GM21619 (cell line): ENCODE measurements at regions not wholly inside any gene's neighbourhood (a gene's known extent, or its start where the extent isn't known, plus 50 kb on each side); places are given as distances from the start of the nearest gene placed in this dataset.

Experiments used
- ATAC-seq: cut with Tn5 transposase; IDR thresholded peaks from one replicate; pipeline ENCODE4 v1.9.1; 2021; ENCODE audit not compliant: unreplicated experiment

DNA sequence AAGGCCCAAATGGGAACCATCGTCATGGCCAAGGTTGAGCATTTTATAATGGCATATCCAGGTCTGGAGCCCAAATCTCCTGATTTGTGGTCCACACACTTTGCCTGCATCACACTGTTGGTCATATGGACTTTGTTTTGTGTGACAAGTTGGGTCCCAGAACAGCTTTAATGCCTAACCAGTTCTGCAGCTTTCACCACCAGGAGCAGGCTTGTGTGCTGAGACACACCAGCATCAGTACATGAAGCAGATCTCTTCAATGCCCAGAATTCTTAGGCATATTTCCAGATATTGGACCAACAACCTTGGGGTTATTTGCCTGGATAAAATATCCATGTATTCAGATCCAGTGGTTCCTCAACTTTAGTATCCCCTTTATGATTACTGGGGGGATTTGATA, 371.3 kb downstream of the FBXW7 start:
- ATAC-seq, result no peak

DNA sequence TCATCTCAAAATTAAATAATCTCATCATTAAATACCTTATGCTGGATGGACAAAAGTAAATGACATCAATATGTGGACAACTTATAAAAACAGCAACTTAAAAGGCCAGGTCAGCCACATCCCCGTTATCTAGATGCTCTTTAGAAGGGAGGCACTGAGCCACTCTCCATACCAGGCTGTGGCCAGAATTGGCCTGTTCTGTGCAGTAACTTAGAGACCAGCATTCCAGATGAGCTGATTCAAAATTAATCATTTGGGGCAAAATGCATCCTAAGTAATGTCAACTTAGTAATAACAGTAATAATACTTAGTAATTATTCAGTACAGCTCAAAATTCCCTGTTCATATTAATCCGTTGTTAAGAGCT, 373.6 kb downstream of the FBXW7 start:
- no peak for ATAC-seq

DNA sequence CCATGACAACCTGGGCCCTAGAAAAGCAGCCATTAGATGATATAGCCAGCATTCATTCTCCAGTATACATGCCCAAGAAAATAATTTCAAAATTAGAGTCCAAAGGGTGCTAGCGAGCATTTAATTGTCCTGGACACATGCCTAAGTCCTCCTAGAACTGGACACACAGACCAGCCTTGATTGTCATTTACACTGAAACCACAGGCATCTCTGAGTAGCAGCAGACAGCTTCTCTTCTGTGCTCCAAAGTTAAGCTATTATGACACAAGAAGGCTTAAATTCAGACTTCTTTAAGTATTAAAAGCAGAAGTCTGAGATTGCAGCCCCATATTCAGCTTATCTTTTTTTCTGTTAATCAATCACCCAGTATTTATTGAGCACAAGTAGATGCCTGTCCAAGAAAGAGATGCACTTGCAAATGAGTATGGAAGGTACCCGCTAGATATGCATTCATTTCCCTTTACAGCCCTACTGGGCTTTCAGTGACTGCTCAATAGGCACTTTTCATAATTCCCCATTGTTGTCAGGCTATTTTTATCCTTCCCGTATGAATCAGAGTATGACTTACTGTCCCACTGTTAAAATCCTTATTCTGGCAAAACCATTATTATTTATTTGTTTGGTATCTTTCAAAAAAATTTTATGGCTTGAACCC, 374.1 kb downstream of the FBXW7 start:
- ATAC-seq, result no peak

DNA sequence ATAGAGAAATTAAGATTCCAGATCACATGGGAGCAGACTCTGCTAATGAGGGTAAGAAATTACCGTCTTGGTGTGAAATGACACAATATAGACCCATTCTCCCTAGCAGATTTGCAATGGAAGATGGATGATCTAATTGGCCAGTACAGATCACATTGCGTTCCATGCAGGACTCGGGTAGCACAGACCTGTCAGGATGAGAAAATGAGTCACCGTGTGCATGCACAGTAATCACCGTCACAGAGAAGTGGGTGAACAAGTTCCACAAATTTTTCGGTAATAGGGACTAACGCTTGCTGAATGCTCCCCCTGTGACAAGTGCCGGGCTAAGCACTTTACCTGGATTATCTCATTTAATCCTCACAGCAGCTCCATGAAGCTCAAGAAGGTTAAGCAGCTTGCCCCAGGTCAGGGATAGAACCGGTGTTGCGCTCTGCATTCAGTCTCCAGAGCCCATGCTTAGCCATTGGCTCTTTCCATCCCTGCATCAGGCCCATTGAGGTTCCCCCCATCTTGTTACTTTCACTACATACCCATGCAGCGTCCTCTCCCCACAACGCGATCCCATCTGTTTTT, 375.6 kb downstream of the FBXW7 start:
- no peak for ATAC-seq

DNA sequence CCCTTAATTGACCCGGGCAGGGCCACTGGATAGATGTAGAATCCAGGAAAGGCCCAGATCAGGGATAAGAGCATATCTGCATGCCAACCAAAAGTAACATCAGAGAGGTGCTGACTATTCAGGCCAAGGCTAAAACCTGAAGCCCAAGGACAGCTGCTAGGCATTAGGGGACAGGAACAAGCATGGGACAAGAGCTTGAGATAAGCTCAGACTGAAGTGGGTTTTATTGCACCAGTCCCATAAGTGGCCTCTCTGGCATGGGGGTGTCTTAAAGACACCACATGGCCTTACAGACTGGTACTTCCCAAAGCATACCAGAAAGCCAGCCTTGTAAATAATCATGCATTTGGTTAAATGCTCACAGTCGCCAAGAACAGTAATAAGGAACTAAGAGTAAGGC, 376.1 kb downstream of the FBXW7 start:
- ATAC-seq, result no peak

DNA sequence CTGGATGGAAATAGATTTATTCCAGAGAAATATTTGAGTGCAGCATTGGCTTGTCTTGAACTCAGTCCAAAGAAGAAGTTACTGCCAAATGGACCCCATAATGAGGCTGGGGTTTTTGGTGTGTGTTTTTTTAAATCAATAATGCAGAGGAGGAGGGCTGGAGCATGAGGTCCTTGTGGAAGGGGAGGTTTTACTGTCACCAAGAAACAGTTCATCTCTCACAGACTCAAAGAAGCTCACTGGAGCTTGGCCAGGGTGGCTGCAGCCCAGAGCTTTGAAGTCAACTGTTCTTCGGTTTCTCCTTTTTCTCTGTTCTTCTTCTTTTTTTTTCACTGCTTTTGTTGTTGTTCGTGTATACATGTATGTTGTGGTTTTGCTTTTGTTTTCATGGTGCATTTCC, 377.7 kb downstream of the FBXW7 start:
- no peak for ATAC-seq

DNA sequence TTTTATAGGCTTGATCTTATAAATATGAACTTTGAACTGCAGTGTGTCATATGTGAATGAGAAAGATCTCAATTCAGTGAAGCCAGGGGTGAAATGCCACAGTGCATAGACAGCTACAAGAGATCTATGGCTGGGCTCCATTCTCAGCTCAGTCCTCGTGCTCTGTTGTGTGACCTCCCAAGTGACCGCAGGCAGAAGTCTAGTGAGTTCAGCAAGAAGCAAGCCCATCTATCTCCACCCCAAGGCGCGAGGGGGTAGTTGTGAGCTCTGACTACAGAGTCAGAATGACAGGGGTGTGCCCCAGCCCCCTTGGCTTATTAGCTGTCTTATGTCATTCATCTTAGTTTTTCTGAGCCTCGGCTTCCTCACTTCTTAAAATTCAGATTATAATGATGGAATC, 378.3 kb downstream of the FBXW7 start:
- ATAC-seq, result no peak

DNA sequence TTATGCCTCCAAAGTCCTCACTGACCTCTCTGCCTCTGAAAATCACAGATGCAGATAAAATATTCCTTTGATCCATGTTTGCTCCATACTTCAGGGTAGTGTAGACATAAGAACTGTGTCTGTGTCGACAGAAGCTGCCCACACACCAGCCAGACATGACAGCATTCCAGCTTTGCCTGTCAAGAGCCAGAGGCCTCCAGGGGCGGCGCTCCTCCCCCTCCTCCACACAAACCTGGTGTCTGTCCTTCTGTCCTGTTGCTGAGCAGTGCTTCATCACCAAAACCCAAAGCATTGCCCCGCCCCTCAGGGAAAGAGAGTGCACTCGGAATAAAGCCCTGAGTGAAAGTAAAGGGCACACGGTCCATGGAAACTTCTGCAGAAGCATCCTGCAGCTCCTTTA, 379.4 kb downstream of the FBXW7 start:
- ATAC-seq, result no peak

DNA sequence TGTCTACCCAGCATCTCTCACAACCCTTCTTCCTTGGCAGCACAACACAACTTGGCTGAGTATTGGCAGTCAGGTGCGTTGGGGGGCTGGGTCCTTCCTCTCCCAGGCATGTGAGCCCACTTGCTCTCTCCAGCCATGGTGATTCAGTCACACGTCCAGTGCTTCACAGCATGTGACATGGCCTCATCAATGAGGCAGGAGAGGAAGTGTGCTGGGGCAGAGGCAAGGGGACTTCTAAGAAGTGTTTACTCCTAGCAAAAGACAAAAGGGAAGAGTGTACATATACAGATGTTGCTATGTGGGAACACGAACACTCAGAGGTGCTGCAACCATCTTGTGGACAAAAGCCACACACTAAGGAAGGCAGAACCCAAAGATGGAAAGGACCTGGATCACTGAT, 380.8 kb downstream of the FBXW7 start:
- ATAC-seq, result no peak

DNA sequence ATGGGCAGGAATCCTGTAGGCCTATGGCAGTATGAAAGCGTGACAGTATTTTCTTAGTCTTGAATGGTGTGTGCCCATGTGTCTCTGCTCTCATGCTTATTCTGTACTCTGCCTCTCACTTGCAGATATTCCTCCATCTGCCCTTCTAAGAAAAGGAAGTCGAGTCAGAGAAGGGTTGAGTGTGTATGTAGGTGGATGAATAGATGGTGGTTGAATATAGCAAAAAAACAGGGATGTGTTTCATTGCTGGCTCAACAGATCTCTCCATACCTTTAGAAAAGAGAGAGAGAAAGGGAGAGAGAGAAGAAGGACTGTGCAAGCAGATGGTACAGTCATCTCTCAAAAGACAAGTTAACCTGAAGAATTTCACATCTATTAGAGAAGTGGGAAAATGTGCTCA, 381.5 kb downstream of the FBXW7 start:
- ATAC-seq, result no peak

DNA sequence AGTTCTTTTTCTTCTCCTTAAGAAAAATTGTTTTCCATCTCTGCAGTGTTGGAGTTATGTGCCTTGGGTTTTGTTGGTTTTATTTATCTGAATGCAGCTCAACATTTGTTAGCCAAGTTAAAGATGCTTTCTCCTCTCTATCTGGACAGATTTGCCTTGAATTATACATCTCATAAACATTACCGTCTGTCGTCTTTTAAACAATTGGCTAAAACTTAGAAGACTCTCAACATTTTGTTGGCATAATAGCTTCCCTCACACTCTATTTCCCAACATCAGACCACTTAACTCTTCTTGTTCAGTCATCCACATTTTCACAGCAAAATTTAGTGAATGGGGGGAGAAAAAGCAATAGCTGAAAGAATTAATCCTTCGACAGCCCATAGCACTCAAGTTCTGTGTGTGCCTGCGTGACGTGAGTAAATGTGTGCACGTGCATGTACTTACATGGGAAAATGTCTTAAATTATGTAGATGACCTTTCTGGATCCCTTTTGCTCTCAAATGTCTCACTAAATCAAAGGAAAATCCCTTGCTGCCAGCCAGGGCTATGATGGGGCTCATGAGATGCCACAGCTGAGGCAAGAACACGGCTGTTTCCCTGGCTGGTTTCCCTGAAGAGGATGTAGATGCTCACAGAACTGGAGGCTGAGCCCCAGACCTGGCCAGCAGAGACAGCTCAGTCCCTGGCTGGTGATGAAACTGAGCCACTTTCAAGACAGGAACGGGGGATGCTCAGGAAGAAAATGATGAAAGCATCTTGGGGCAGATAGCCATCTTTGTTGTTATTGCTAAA, 382.2 kb downstream of the FBXW7 start:
- ATAC-seq, result no peak

DNA sequence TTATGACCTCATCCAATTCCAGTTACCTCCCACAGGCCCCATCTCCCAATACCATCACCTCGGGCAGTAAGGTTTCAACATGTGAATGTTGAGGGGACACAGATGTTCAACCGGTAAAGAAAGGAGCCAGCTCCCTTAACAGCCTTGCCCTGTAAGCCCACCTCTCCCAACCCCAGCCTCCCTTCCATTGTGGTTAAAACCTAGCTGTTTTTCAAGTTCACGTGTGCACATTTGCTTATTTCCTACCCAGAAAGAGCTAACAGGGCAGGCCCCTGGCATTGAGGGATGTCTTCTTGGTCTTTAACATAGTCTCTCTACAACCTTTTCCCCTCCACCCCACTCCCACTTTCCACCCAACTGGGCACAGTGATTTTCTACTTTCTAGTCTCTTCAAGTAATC, 385.7 kb downstream of the FBXW7 start:
- no peak for ATAC-seq

DNA sequence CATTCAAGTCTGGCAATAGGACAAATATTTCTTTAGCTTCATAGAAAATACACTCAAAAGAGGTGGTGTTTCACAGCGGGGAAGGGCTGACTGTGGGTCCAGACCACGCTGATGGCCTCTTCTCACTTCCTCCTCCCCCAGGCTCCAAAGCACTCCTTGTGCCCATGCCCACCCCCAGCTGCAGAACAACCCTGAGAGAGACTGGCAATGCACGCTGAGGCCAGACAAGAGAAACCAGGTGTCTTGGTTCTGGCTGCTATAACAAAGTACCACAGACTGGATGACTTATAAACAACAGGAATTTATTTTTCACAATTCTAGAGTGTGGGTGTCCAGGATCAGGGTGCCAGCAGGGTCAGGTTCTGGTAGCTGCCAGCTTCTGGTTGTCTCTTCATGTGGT, 386.1 kb downstream of the FBXW7 start:
- ATAC-seq, result no peak

DNA sequence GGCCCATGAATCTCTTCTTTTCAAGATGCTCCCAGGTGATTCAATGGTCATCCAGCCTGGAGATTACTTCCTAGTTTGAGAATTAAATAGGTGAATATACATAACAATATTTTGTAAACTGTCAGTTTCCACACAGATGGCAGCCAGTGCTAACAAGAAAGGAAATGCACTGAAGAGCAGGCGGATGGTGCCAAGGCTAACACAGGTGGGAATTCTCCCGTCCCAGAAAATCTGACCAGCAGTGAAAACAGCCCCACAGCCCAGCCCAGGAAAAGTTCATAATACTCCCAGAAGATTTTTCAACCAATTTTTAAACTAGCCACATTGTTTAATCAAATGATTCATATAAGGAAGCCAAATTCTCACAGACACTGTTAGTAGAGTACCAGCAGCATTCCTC, 387.2 kb upstream of the GATB start:
- ATAC-seq, result no peak

DNA sequence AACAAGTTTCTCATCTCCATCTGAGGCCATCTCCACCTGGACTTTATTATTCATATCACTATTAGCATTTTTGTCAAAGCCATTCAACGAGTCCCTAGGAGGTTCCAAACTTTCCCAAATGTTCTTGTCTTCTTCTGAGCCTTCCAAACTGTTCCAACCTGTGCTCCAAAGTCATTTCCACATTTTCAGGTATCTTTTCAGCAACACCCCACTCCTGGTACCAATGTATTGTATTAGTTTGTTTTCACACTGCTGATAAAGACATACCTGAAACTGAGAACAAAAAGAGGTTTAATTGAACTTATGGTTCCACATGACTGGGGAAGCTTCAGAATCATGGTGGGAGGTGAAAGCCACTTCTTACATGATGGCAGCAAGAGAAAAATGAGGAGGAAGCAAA, 385.4 kb upstream of the GATB start:
- ATAC-seq, result no peak

DNA sequence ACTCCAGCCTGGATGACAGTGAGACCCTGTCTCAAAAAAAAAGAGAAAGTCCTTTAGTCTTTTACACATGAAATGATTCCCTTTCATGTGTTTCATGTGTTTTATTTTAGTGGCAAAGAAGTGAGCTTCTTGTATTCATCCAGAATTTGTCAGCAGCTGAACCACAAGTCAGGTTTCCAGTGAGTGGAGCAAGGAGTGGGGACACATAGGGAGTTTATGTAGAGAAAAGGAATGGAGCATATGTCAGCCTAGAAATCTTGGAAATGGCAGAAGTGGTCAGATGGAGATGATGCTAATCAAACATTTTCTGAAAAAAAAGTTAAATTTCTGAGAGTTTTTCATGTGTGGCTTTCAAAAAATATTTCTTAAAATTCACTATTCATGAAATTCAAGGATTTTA, 383.0 kb upstream of the GATB start:
- no peak for ATAC-seq

DNA sequence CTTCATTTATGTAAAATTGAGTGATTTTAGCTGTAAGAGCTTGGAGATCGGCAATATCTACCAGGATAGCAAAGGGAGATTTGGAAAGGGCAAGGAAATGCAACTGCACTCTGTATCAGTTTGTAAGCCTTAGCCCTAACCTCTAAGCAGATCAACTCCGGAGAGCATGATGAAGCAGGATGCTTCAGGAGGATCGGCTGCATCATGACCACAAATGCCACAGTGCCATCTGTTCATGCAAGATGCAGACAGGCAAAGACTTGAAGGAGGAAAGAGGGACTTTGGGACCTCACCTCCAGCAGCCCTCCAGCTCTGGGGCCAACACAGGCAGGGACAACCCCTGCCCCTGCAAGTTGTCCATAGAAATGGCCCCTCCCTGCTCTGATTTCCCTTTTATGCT, 377.6 kb upstream of the GATB start:
- ATAC-seq, result peak; percentile 54

DNA sequence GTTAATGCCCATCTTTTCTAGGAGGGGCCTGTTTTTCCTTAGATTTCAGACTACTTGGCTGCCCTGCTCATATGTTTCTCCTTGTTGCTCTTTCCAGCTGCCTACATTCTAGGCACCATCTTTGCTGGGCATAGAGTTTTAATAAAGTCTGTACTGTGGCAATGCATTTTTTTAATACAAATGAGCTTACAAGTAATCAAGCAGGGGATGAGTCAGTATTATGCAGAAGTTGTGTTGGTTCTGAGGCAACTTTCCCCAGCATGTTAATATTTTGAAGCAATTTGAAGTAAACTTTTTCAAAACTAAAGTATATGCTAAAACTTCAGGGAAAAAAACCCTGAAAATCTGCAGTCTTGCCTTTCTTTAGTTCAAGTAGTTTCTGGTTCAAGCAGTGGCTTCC, 372.0 kb upstream of the GATB start:
- ATAC-seq, result no peak

DNA sequence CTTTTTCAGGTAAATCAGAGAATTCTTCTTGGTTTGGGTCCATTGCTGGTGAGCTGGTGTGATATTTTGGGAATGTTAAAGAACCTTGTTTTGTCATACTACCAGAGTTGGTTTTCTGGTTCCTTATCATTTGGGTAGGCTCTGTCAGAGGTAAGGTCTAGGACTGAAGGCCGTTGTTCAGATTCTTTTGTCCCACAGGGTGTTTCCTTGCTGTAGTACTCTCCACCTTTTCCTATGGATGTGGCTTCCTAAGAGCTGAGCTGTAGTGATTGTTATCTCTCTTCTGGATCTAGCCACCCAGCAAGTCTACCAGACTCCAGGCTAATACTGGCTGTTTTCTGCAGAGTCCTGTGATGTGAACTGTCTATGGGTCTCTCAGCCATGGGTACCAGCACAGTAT, 367.5 kb upstream of the GATB start:
- ATAC-seq, result no peak

DNA sequence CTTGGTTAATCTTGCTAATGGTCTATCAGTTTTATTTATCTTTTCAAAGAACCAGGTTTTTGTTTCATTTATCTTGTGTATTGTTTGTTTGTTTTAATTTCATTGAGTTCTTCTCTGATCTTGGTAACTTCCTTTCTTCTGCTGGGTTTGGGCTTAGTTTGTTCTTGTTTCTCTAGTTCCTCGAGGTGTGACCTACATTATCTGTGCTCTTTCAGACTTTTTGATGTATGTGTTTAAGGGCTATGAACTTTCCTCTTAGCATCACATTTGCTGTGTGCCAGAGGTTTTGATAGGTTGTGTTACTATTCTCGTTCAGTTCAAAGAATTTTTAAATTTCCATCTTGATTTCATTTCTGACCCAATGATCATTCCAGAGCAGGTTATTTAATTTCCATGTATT, 365.4 kb upstream of the GATB start:
- no peak for ATAC-seq

DNA sequence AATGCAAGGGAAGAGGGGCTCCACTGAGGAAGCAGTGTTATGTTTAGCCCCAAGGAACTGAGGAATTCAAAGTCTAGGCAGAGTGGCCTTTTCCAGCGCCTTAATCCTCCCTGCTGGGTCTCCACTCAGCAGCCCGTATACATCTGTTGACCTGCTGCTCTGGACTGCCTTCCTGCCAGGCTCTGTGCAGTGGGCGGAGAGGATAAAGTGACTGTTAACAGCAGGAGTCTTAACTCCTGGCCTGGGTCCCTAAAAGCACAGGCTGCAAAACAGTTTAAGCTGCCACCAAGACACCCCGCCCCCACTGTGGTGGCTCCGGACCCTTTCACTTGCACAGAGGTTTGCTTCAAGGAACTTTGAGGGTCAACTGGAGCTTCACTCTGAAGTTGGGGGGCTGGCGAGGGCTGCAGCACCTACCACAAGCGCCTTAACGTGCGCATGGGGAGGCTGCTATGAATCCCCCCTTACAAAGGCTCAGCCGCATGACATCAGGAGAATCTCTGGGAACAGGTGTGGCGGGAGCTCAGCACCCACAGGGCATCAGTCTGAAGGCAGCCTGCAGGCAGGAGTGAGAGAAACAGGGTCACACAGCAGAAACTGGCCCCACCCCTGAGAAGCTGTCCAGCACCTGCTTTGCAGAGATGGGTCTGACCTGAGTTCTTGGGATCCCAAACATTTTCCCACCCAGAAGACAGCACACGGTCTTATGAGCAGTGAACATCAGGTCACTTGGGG, 358.2 kb upstream of the GATB start:
- no peak for ATAC-seq

DNA sequence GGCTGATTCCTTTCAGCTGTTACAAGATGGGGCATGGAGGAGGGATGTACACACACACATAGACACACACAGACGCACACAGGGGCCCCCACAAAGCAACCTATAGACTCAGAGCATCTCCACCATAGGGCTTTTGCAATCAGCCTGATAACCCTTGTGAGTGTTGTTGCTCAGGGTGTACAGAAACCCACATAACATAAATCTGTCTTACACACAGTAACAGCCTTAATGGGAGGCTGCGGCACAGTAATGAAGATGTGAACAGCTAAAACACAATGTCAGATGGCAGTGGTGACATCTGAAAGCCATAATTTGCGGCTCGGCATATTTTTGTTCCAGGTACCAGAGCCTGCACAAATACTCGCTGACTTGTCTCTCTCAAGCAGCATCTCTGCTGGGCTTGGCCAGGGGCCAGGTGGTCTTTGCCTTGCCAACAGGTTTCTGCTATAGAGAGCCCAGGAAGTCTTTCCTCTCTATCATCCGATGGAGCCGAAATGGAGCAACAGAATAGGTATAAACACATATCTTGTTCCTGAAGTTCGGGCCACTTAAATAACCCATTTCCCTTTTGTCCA, 357.2 kb upstream of the GATB start:
- ATAC-seq, result no peak
